ENCODE measurements at regions not wholly inside any gene's neighbourhood (a gene's known extent, or its start where the extent isn't known, plus 50 kb on each side); places are given as distances from the start of the nearest gene placed in this dataset.

GRCh38 chr2:71846072-71846471, 301.6 kb downstream of the CYP26B1 start:
- FAIRE-seq = no peak
- Histone ChIP-seq H3K27me3 (ENCODE audit: control insufficient read depth in 2 of 2, insufficient read depth in 2 of 2, low read length in 2 of 2) (peaks cover 10 to 25% of the 10 kb centered on the region in 2 experiments; a peak in 4 of 5 replicates), H3K4me2 (ENCODE audit: insufficient read depth, low read length) (no peak overlapping the region), H3K9me1 (ENCODE audit: control insufficient read depth, insufficient read depth, low read length) (no peaks in the 10 kb centered on the region), H3K79me2 (ENCODE audit: control insufficient read depth, insufficient read depth, low read length) (no peaks in the 10 kb centered on the region), H3K9me3 (replicated peaks; ENCODE audit: control insufficient read depth, insufficient read depth, low read depth, low read length) (no peaks in the 10 kb centered on the region), H3K4me3 (no peak overlapping the region), H3K4me1 (replicated peaks in 1 of 2; ENCODE audit: control insufficient read depth in 2 of 2, insufficient read depth in 2 of 2, low read length in 2 of 2) (no peaks in the 10 kb centered on the region), H3K36me3 (ENCODE audit: control insufficient read depth, insufficient read depth, low read length) (no peaks in the 10 kb centered on the region), H4K20me1 (replicated peaks; ENCODE audit: control insufficient read depth, insufficient read depth, low read length) (no peaks in the 10 kb centered on the region), H3K27ac (ENCODE audit: extremely low read depth, low read depth, low read length) (no peak overlapping the region), H3K9ac (ENCODE audit: insufficient read depth in 1 of 2, low read depth in 2 of 2, low read length in 2 of 2) (no peak overlapping the region), H2AFZ (ENCODE audit: low read depth, low read length) (no peak overlapping the region)
- TF ChIP-seq ZNF174 (CRISPR knock-in tag; IDR thresholded peaks at IDR 0.05) = no peak
- no peak for TF ChIP-seq CBFB (CRISPR knock-in tag; IDR thresholded peaks at IDR 0.05)
- TF ChIP-seq BRF1 (IDR thresholded peaks at IDR 0.05; ENCODE audit: borderline replicate concordance, extremely low read depth, insufficient read length) = no peak
- no peak for TF ChIP-seq ELF4 (CRISPR knock-in tag; IDR thresholded peaks at IDR 0.05)
- CTCF ChIA-PET (ENCODE audit: low intra/inter-chr PET ratio) = no interaction called here
- DNase-seq (ENCODE audit: extremely low read depth in 1 of 4, low spot score in 3 of 4) = no peak
- no peak for ATAC-seq
- WGBS (ENCODE audit: insufficient coverage, low coverage, missing lambda C conversion rate) = 0% methylated on average over 2 of the region's 2 CpGs
- in situ Hi-C loops (cut with MboI) (no loop called here), intact Hi-C loops (cut with micrococcal nuclease) (no loop called here)
- POLR2A ChIA-PET = interaction anchor here (0.5 kb wide), 1 partner anchor 302 kb away, joined by 3 read pairs; no protein-coding TSS in a partner anchor
- no TSS peak for BruUV-seq (replicated peaks)

- no peak for ATAC-seq
- H3K27me3 ChIP-seq (ENCODE audit: control insufficient read depth in 2 of 2, insufficient read depth in 2 of 2, low read length in 2 of 2) = peaks cover 7 to 14% of the 10 kb centered on the region in 2 experiments; a peak in 4 of 5 replicates
- WGBS (ENCODE audit: insufficient coverage, low coverage, missing lambda C conversion rate) = 0% methylated on average over 4 of the region's 4 CpGs
- ChIA-PET CTCF (ENCODE audit: low intra/inter-chr PET ratio) (no interaction called here), POLR2A (no interaction called here)
- no peak overlapping the region for H3K27ac ChIP-seq (ENCODE audit: extremely low read depth, low read depth, low read length)
- FAIRE-seq = no peak
- no peaks in the 10 kb centered on the region for H3K9me3 ChIP-seq (replicated peaks; ENCODE audit: control insufficient read depth, insufficient read depth, low read depth, low read length)
- H3K4me3 ChIP-seq = no peak overlapping the region
- H3K4me1 ChIP-seq (replicated peaks in 1 of 2; ENCODE audit: control insufficient read depth in 2 of 2, insufficient read depth in 2 of 2, low read length in 2 of 2) = no peaks in the 10 kb centered on the region
- H3K9me1 ChIP-seq (ENCODE audit: control insufficient read depth, insufficient read depth, low read length) = no peaks in the 10 kb centered on the region
- H3K79me2 ChIP-seq (ENCODE audit: control insufficient read depth, insufficient read depth, low read length) = no peaks in the 10 kb centered on the region
- H3K4me2 ChIP-seq (ENCODE audit: insufficient read depth, low read length) = no peak overlapping the region
- no peaks in the 10 kb centered on the region for H3K36me3 ChIP-seq (ENCODE audit: control insufficient read depth, insufficient read depth, low read length)
- no peak overlapping the region for H3K9ac ChIP-seq (ENCODE audit: insufficient read depth in 1 of 2, low read depth in 2 of 2, low read length in 2 of 2)
- no peak for TF ChIP-seq RERE (CRISPR knock-in tag; IDR thresholded peaks at IDR 0.05; ENCODE audit: borderline replicate concordance)
- no peak for TF ChIP-seq MCM3 (IDR thresholded peaks at IDR 0.05)
- TF ChIP-seq DDX20 (tag; IDR thresholded peaks at IDR 0.05; ENCODE audit: low read depth) = no peak
- no peak for TF ChIP-seq CCAR2 (IDR thresholded peaks at IDR 0.05; ENCODE audit: low read depth, low read length)
- in situ Hi-C loops (cut with MboI) = no loop called here
- no peak overlapping the region for H2AFZ ChIP-seq (ENCODE audit: low read depth, low read length)
- no peaks in the 10 kb centered on the region for H4K20me1 ChIP-seq (replicated peaks; ENCODE audit: control insufficient read depth, insufficient read depth, low read length)
- BruUV-seq (replicated peaks) = no TSS peak
- no peak for DNase-seq (ENCODE audit: extremely low read depth in 1 of 4, low spot score in 3 of 4)
- intact Hi-C loops (cut with micrococcal nuclease) = no loop called here
Observed at GRCh38 chr2:71844967-71845366, 302.7 kb downstream of the CYP26B1 start.

Measured in K562 (cell line).